ENCODE measurements at regions not wholly inside any gene's neighbourhood (a gene's known extent, or its start where the extent isn't known, plus 50 kb on each side); places are given as distances from the start of the nearest gene placed in this dataset.

- TF ChIP-seq POLR2A (IDR thresholded peaks at IDR 0.05; ENCODE audit: low read length), result no peak
- no peak for TF ChIP-seq GATA1 (IDR thresholded peaks at IDR 0.05; ENCODE audit: low read depth, low read length)
Observed at GRCh38 chr5:164204338-164204946, 699.0 kb downstream of the MAT2B start.
